BLaER1 (cell line): ENCODE measurements at regions not wholly inside any gene's neighbourhood (a gene's known extent, or its start where the extent isn't known, plus 50 kb on each side); places are given as distances from the start of the nearest gene placed in this dataset.
A peak's percentile ranks its signal among the peaks of the same experiment; 100 is the strongest.
"Not testable (repeated sequence)": the region's sequence is repeated elsewhere in the genome, so short reads cannot be mapped to it uniquely, and the experiment has no call there.

ENCODE experiments used
- H3K27ac ChIP-seq: shearing (Covaris generic); formaldehyde crosslinking; 2 replicates; pipeline ENCODE4 v1.8.1; 2022
- H3K27me3 ChIP-seq: shearing (Covaris generic); formaldehyde crosslinking; 2 replicates; pipeline ENCODE4 v1.8.1; 2022
- H3K36me3 ChIP-seq: shearing (Covaris generic); formaldehyde crosslinking; 2 replicates; pipeline ENCODE4 v1.8.1; 2022
- H3K4me1 ChIP-seq: shearing (Covaris generic); formaldehyde crosslinking; 2 replicates; pipeline ENCODE4 v1.8.1; 2022
- H3K4me2 ChIP-seq: shearing (Covaris generic); formaldehyde crosslinking; 2 replicates; pipeline ENCODE4 v1.8.1; 2022
- H3K4me3 ChIP-seq: shearing (Covaris generic); formaldehyde crosslinking; 2 replicates; pipeline ENCODE4 v1.8.1; 2022
- H3K9ac ChIP-seq: shearing (Covaris generic); formaldehyde crosslinking; 2 replicates; pipeline ENCODE4 v1.8.1; 2022
- H3K9me3 ChIP-seq: shearing (Covaris generic); formaldehyde crosslinking; 2 replicates; pipeline ENCODE4 v1.8.1; 2022
- H4K20me1 ChIP-seq: shearing (Covaris generic); formaldehyde crosslinking; 2 replicates; pipeline ENCODE4 v1.8.1; 2022
- Cebpa-rat ChIP-seq: shearing (Covaris generic); IDR thresholded peaks from 2 replicates; pipeline ENCODE4 v1.8.1; 2022

DNA sequence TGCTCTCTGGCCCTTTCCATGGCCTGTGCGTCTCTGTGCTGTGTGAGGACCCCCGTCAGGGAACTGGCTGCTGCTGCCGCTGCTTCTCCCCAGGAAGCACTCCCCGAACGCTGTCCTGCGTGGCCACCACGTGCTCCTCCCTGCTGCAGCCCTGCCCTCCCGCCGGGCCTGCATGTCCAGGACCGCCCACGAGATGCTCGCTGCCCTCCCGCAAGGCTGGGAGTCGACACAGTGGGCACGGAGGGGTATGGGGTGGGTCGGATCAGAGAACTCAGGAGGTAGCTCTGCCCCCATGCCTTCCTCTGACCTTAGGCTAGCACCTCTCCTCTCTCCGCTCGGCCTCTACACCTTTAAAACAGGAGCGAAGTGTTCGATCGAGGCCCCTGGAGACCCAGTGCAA is 171.9 kb upstream of the AJAP1 start:
- H4K20me1 ChIP-seq: no peaks in the 10 kb centered on the region
- no peaks in the 10 kb centered on the region for H3K36me3 ChIP-seq
- H3K27ac ChIP-seq: no peak overlapping the region
- H3K4me3 ChIP-seq: no peak overlapping the region
- no peaks in the 10 kb centered on the region; the same call in 1 of the 2 replicates for H3K9me3 ChIP-seq
- peaks cover 39% of the 10 kb centered on the region for H3K4me1 ChIP-seq
- H3K4me2 ChIP-seq: peak overlapping the region; percentile 18
- TF ChIP-seq Cebpa-rat: no peak
- no peak overlapping the region for H3K9ac ChIP-seq
- no peaks in the 10 kb centered on the region for H3K27me3 ChIP-seq

DNA sequence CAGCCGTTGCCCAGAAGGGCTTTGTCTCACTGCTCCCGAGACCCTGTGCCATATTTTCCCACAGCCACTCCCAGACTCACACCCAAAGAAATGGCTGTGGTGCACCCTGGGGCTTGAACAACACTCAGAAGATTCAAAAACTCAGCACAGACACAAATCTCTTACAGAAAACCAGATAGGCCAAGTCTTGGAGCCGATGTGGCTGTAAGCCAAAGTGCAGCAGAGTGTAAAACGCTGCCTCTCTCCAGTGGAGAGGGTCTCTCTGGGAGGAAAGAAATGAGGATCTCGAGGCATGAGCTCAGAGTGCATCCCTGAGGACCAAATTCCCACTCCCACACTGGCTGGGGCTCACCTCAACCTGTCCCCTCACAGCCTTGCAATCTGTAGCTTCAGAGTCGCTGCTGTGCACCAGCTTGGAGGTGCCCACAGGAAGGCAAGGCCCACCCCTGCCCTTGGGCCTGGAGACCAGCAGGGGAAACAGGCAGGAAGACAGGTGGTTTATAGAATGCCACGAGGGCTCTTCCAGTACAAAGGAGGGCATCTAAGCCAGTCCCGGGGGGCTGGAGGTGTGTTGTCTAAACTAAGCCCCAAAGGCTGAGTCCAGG is 171.3 kb upstream of the AJAP1 start:
- H4K20me1 ChIP-seq: no peaks in the 10 kb centered on the region
- H3K4me2 ChIP-seq: peak overlapping the region; percentile 18
- no peak overlapping the region for H3K27ac ChIP-seq
- H3K9me3 ChIP-seq: no peaks in the 10 kb centered on the region; the same call in 1 of the 2 replicates
- H3K36me3 ChIP-seq: no peaks in the 10 kb centered on the region
- H3K27me3 ChIP-seq: no peaks in the 10 kb centered on the region
- TF ChIP-seq Cebpa-rat: no peak
- peaks cover 45% of the 10 kb centered on the region for H3K4me1 ChIP-seq
- H3K9ac ChIP-seq: no peak overlapping the region
- no peak overlapping the region for H3K4me3 ChIP-seq

DNA sequence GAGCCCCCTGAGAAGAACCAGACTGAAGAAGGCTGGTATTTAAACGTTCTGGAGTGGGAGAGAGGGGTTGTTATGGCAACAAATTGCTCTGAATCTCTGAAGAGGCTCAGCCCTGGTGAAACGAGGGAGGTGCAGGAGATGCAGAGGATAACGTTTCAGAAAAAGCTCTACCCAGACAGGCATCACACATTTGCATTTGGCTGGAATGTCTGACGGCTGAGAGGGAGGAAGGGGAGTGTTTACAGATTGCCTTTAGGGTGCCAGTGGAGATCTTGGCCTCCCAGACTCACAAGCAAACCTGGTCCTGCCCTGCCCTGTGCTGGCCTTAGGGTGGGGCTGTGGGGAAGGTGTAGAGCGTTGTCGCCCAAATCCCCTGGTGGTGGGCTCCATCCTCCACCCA is 169.0 kb upstream of the AJAP1 start:
- Histone ChIP-seq H3K4me3 (no peak overlapping the region), H3K9ac (no peak overlapping the region), H3K9me3 (no peaks in the 10 kb centered on the region), H3K27me3 (no peaks in the 10 kb centered on the region), H3K36me3 (no peaks in the 10 kb centered on the region), H4K20me1 (no peaks in the 10 kb centered on the region), H3K4me1 (peaks cover 68% of the 10 kb centered on the region), H3K4me2 (no peak overlapping the region), H3K27ac (no peak overlapping the region)
- no peak for TF ChIP-seq Cebpa-rat

DNA sequence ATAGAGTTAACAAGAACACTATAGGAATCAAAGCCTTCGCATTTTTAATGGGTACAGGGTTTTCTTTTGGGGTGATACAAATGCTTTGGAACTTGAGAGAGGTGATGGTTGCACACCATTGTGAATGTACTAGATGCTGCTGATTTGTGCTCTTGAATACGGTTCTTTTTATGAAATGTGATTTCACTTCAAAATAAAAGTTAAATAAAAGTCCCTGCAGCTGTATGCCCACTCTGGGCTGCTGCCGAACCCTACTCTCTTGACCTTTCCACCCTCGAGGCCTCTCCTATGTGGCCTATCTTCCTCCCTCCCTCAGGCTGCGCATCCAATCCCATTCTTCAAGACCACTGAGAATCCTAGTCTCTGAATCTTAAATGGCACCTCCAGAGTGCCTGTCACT is 168.5 kb upstream of the AJAP1 start:
- Histone ChIP-seq H3K9ac (no peak overlapping the region), H3K9me3 (no peaks in the 10 kb centered on the region), H3K4me2 (peak overlapping the region; percentile 79), H3K4me3 (no peak overlapping the region), H3K27ac (no peak overlapping the region), H4K20me1 (no peaks in the 10 kb centered on the region), H3K27me3 (no peaks in the 10 kb centered on the region), H3K36me3 (no peaks in the 10 kb centered on the region), H3K4me1 (peaks cover 73% of the 10 kb centered on the region)
- no peak for TF ChIP-seq Cebpa-rat

DNA sequence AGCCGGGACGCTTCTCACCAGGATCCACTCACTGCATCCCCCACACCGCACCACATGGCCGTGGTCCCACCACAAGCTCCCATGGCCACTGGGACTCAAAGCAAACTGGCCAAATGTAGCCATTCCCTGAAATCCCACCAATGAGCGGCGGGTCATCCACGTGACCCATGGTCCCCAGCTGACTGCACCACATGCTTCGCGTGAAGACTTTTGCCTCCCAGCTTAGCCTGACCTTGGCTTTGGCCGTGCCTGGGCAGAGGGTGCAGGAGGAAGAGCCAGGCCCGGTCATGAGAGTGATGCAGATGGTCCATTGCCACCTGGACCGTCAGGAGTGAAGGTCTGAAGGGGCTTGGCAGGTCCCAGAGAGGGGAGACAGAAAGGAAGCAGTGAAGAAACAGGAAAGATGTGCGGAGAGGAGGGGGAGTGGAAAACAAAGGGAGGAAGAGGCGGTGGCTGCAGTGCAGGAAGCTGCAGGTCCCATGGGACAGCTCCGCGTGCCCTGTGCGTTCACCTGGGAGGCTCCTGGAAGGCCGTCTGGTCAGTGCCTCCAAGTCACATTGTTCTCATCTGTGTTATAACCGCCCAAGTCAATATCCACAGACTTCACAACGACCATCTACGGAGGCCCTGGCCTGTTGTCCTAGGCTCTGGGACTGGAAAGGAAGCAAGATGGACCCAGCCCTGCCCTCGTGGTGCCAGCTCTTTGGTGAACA is 167.8 kb upstream of the AJAP1 start:
- no peak overlapping the region for H3K4me3 ChIP-seq
- no peaks in the 10 kb centered on the region for H3K36me3 ChIP-seq
- peaks cover 79% of the 10 kb centered on the region for H3K4me1 ChIP-seq
- H3K27ac ChIP-seq: no peak overlapping the region
- no peak overlapping the region for H3K9ac ChIP-seq
- H3K4me2 ChIP-seq: peak overlapping the region; percentile 79
- TF ChIP-seq Cebpa-rat: no peak
- no peaks in the 10 kb centered on the region for H4K20me1 ChIP-seq
- no peaks in the 10 kb centered on the region for H3K9me3 ChIP-seq
- no peaks in the 10 kb centered on the region for H3K27me3 ChIP-seq

DNA sequence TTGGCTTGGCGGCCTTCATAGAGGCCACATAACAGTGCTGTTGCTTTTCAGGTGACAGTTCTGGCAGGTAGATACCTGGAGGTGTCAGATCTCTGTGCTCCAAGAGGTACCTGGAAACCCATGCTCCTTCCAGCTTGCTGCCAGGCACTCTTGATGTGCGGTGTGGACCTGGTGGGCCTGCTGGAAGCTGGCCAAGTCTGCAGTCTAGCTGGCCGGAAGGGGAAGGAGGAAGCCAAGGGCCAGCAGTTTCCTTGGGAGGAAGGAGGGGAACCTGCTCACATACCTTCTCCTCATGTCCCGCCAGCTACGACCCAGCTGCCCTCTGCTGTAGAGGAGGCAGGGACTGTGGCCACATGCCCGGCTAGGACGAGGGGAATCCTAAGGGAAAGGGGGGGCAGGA is 166.4 kb upstream of the AJAP1 start:
- Histone ChIP-seq H3K27me3 (no peaks in the 10 kb centered on the region), H3K4me2 (peak overlapping the region; percentile 79), H3K4me3 (no peak overlapping the region), H3K9me3 (peaks cover 6% of the 10 kb centered on the region; the same call in 1 of the 2 replicates), H3K4me1 (peaks cover 79% of the 10 kb centered on the region), H4K20me1 (no peaks in the 10 kb centered on the region), H3K36me3 (no peaks in the 10 kb centered on the region), H3K9ac (no peak overlapping the region), H3K27ac (no peak overlapping the region)
- TF ChIP-seq Cebpa-rat: no peak

DNA sequence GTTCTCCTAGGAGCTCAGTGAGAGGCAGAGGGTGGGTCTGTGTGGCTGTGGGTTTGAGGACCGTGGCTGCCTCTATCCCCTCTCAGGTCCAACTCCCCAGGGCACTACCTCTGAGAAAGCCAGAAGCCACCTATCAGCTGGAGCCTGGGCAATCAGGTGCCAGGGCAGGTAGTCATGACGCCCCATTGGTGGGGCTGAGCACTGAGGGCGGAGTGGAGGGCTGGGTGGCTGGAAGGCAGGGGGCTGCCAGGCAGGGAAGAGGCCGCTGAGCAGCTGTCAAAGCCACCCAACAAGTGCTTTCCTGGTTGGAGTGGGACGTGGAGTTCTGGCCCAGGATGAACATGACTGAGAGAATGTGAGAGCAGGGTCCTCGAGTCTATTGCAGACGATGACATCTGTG is 164.9 kb upstream of the AJAP1 start:
- H3K9ac ChIP-seq: no peak overlapping the region
- H4K20me1 ChIP-seq: no peaks in the 10 kb centered on the region
- H3K9me3 ChIP-seq: peaks cover 6% of the 10 kb centered on the region; the same call in 1 of the 2 replicates
- H3K36me3 ChIP-seq: no peaks in the 10 kb centered on the region
- H3K27me3 ChIP-seq: no peaks in the 10 kb centered on the region; the same call in 1 of the 2 replicates
- peak overlapping the region; percentile 79 for H3K4me2 ChIP-seq
- no peak for TF ChIP-seq Cebpa-rat
- peaks cover 88% of the 10 kb centered on the region for H3K4me1 ChIP-seq
- H3K27ac ChIP-seq: peak overlapping the region; percentile 56; the same call in 1 of the 2 replicates
- no peak overlapping the region for H3K4me3 ChIP-seq

DNA sequence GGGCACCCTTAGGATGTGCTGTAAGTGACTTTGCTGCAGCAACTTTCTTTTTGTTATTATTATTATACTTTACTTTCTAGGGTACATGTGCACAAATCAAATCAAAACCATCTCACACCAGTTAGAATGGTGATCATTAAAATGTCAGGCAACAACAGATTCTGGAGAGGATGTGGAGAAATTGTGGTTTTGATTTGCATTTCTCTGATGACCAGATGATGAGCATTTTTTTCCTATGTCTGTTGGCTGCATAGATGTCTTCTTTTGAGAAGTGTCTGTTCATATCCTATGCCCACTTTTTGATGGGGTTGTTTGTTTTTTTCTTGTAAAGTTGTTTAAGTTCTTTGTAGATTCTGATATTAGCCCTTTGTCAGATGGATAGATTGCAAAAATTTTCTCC is 164.4 kb upstream of the AJAP1 start:
- peaks cover 92% of the 10 kb centered on the region for H3K4me1 ChIP-seq
- H3K27me3 ChIP-seq, H3K9me3 ChIP-seq, H3K9ac ChIP-seq, H3K27ac ChIP-seq, H4K20me1 ChIP-seq, H3K4me3 ChIP-seq, H3K36me3 ChIP-seq: not testable (repeated sequence)
- peak overlapping the region; percentile 79 for H3K4me2 ChIP-seq

DNA sequence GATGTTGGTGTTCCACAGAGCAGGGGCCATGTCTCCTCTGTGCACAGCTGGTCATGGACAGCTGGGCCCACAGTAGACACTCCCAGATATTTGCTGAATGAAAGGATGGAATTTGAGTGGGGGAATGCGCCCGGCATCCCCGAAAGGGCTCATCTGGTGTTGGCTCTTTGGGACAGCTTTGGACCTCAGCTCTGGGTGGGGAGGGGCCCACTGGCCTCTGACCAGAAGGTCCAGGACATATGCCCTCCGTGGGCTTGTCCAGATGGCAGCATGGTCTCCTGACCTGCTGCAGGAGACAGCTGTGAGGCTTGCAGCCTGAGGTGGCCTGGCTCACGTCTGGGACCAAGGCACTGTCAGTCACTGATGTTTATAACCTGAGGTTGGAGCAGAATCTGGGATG is 160.4 kb upstream of the AJAP1 start:
- Histone ChIP-seq H3K4me2 (peak overlapping the region; percentile 75), H3K27ac (no peak overlapping the region), H3K9me3 (peaks cover 6% of the 10 kb centered on the region; the same call in 1 of the 2 replicates), H4K20me1 (no peaks in the 10 kb centered on the region), H3K4me1 (peaks cover 74% of the 10 kb centered on the region), H3K4me3 (no peak overlapping the region), H3K9ac (no peak overlapping the region), H3K27me3 (no peaks in the 10 kb centered on the region; the same call in 1 of the 2 replicates), H3K36me3 (no peaks in the 10 kb centered on the region)
- TF ChIP-seq Cebpa-rat: no peak

DNA sequence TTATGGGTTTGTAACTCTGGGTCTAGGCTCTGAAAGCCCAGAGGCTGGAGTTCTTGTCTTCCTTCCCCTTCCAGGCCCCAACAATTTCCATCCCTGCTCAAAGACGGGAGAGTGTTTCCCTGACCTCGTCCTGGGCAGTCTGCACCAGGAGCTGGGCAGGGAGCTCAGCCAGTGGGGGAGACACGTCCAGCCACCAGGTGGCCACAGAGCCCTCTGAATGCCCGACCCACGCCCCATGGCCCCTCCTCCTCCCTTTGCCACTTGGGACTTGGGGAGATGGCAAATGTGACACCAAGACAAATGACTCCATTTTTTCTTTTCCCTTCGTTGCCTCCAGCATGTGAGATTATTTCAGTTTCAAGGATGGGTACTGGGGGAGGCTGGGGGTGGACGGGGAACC is 159.9 kb upstream of the AJAP1 start:
- H3K27me3 ChIP-seq: no peaks in the 10 kb centered on the region; the same call in 1 of the 2 replicates
- no peak overlapping the region for H3K4me3 ChIP-seq
- no peak for TF ChIP-seq Cebpa-rat
- no peaks in the 10 kb centered on the region for H3K36me3 ChIP-seq
- H3K27ac ChIP-seq: no peak overlapping the region
- peak overlapping the region; percentile 75 for H3K4me2 ChIP-seq
- H3K9me3 ChIP-seq: peaks cover 6% of the 10 kb centered on the region; the same call in 1 of the 2 replicates
- peaks cover 68% of the 10 kb centered on the region for H3K4me1 ChIP-seq
- H3K9ac ChIP-seq: no peak overlapping the region
- H4K20me1 ChIP-seq: no peaks in the 10 kb centered on the region
